PC-9 (cell line): ENCODE measurements at regions not wholly inside any gene's neighbourhood (a gene's known extent, or its start where the extent isn't known, plus 50 kb on each side); places are given as distances from the start of the nearest gene placed in this dataset.

ENCODE experiments used
- EZH2 ChIP-seq: fragments of 200-600 bp; sonication (generic); IDR thresholded peaks from 2 replicates; pipeline ENCODE4 v1.8.0; 2017; ENCODE audit warnings: antibody characterized with exemption, low read depth
- TF ChIP-seq, protein P1 (sequence below): fragments of 200-600 bp; sonication (generic); conservative IDR thresholded peaks from 2 replicates; pipeline ENCODE4 v1.6.1; 2017; ENCODE audit warnings: mixed run types, antibody characterized with exemption, mild to moderate bottlenecking, moderate library complexity

DNA sequence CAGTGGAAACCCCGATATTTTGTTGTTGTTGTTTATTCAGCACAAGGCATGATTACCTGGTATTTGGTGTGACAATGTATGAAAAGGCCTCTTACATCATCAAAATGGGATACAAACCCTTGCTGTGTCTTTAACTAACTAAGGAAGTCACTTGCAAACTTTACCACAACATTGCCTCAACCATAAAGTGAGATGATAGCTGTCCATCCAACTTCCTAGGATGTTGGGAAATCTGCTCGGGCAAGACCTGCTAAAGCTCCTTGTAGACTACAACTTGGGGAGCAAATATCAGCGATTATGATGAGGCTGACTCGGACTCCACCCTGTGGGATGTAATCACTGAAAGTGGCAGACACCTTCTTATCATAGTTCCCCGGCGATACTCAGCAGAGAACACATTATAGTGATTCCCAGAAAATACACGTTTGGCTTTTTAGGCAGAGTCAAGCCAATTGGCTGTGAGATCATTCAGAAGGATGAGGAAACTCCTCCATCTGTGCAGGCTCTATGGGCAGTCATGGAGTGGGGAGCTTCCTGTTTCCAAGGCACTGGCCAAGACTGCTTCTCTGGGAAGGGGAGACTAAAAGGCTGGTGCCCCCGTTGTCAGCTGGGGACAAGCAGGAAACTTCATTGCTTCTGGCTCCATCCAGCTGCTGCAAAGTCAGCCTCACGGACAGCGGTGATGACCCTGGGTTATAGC lies 289.0 kb downstream of the RNF144A start:
- TF ChIP-seq, protein P1, sequence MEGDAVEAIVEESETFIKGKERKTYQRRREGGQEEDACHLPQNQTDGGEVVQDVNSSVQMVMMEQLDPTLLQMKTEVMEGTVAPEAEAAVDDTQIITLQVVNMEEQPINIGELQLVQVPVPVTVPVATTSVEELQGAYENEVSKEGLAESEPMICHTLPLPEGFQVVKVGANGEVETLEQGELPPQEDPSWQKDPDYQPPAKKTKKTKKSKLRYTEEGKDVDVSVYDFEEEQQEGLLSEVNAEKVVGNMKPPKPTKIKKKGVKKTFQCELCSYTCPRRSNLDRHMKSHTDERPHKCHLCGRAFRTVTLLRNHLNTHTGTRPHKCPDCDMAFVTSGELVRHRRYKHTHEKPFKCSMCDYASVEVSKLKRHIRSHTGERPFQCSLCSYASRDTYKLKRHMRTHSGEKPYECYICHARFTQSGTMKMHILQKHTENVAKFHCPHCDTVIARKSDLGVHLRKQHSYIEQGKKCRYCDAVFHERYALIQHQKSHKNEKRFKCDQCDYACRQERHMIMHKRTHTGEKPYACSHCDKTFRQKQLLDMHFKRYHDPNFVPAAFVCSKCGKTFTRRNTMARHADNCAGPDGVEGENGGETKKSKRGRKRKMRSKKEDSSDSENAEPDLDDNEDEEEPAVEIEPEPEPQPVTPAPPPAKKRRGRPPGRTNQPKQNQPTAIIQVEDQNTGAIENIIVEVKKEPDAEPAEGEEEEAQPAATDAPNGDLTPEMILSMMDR: no peak
- TF ChIP-seq EZH2: no peak
